Lower lobe of right lung (tissue), 2 donors: ENCODE measurements at regions not wholly inside any gene's neighbourhood (a gene's known extent, or its start where the extent isn't known, plus 50 kb on each side); places are given as distances from the start of the nearest gene placed in this dataset.
"Not testable (repeated sequence)": the region's sequence is repeated elsewhere in the genome, so short reads cannot be mapped to it uniquely, and the experiment has no call there.

Experiments used
- ATAC-seq, 2 donors: fragments of 200-7000 bp; cut with Tn5 transposase; one replicate each; pipeline ENCODE4 v1.9.1; 2020 to 2022; ENCODE audit warnings: mild to moderate bottlenecking in 2 of 2, moderate library complexity in 2 of 2
- DNase-seq: peaks from one replicate; pipeline ENCODE4 v3.0.0-alpha.2; 2020
- H3K27ac ChIP-seq: fragments of 200-600 bp; one replicate; pipeline ENCODE4 v1.8.0; 2022
- H3K27me3 ChIP-seq: fragments of 200-600 bp; one replicate; pipeline ENCODE4 v1.8.0; 2022; ENCODE audit warnings: low read depth
- H3K36me3 ChIP-seq: fragments of 200-600 bp; one replicate; pipeline ENCODE4 v1.8.0; 2022; ENCODE audit warnings: mild to moderate bottlenecking
- H3K4me1 ChIP-seq: fragments of 200-600 bp; one replicate; pipeline ENCODE4 v1.8.0; 2022
- H3K4me3 ChIP-seq: fragments of 200-600 bp; one replicate; pipeline ENCODE4 v1.8.0; 2022; ENCODE audit warnings: mild to moderate bottlenecking
- H3K9me3 ChIP-seq: fragments of 200-600 bp; one replicate; pipeline ENCODE4 v1.8.0; 2022
- CTCF ChIP-seq: fragments of 200-600 bp; IDR thresholded peaks from one replicate; pipeline ENCODE4 v1.8.0; 2022; ENCODE audit warnings: antibody characterized with exemption, mild to moderate bottlenecking
- intact Hi-C: fragments of 100-400 bp; cut with DNase I; formaldehyde crosslinking; loops from one replicate; pipeline ENCODE4 v1.11.0; 2022
- donor health status: DM: no; HTN: yes; CAD: no; lungs with severe emphysema.

DNA sequence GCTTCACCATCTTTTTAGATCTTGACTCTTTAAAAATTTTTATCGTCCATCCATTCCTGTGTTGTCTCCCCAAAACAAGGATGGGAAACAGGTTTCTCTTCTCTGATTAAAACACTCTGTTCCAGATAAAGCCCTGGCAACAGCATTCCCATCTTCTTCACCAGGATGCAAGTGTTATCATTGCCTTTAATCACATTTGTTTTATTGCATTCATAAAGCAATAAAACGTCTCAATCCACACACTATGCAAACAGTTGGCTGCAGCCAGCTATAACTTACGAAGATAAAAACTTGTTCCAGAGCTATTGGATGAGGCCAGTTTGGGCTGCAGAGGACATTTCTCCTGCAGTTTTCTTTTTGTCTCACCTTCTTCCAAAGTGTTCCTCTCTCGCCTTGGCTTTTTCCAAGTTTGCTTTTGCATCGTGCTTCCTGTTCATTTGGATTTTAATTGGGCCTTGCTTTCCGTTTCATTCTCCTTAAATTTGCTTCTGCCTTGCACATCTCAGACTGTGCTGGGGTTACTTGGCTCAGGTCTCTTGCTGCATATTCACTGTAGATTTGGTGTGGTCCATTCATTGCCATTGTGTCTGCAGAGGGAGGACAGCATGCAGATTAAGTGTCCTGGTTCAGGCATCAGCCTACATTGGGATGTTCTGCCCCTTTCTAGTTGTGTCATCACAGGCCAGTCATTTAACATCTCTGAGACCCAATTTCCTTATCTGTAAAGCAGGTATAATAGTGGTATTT is 136.5 kb upstream of the LIFR start:
- ATAC-seq = no peak

GRCh38 chr5:38695021-38695958 is 138.8 kb upstream of the LIFR start:
- H3K36me3 ChIP-seq = no peaks in the 10 kb centered on the region
- H3K4me1 ChIP-seq = no peaks in the 10 kb centered on the region
- no peak for DNase-seq
- TF ChIP-seq CTCF = no peak
- intact Hi-C loops = no loop called here
- H3K9me3 ChIP-seq = no peaks in the 10 kb centered on the region
- H3K27me3 ChIP-seq = no peaks in the 10 kb centered on the region
- no peak for ATAC-seq
- no peak overlapping the region for H3K27ac ChIP-seq
- H3K4me3 ChIP-seq = no peak overlapping the region

More for the DNA sequence above, 136.5 kb upstream of the LIFR start:
- Histone ChIP-seq H3K4me1 (no peaks in the 10 kb centered on the region), H3K27ac (no peak overlapping the region), H3K36me3 (no peaks in the 10 kb centered on the region), H3K27me3 (no peaks in the 10 kb centered on the region), H3K4me3 (no peak overlapping the region), H3K9me3 (no peaks in the 10 kb centered on the region)
- intact Hi-C loops = no loop called here
- no peak for TF ChIP-seq CTCF
- no peak for DNase-seq

DNA sequence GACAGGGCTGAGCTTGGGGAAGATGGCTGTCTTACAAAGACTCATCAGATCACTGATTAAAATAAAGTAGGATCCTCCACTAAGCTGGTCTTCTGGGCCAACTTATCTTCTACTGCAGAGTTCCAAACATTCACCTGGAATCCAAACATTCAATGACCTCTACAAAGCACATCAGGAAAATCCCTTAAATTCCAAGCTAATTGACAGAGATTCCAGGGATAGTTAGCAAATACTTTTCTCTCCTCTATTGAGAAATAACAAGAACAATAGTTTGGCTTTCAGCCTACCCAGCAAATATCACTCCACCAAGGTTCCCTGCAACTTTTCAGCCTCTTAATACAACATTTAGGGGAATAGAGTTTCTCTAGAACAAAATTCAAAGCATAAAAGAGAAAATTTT is 140.6 kb upstream of the LIFR start:
- no peak overlapping the region for H3K27ac ChIP-seq
- no peaks in the 10 kb centered on the region for H3K36me3 ChIP-seq
- H3K27me3 ChIP-seq = no peaks in the 10 kb centered on the region
- TF ChIP-seq CTCF = no peak
- intact Hi-C loops = no loop called here
- no peaks in the 10 kb centered on the region for H3K4me1 ChIP-seq
- H3K9me3 ChIP-seq = no peaks in the 10 kb centered on the region
- DNase-seq (no peak), ATAC-seq (no peak)
- H3K4me3 ChIP-seq = no peak overlapping the region

- DNase-seq, H3K27ac ChIP-seq, H3K36me3 ChIP-seq, H3K9me3 ChIP-seq, H3K27me3 ChIP-seq, H3K4me3 ChIP-seq, intact Hi-C loops, ATAC-seq, H3K4me1 ChIP-seq: not testable (repeated sequence)
These were observed 140.3 kb upstream of the OSMR start for GRCh38 chr5:38705529-38705928.

DNA sequence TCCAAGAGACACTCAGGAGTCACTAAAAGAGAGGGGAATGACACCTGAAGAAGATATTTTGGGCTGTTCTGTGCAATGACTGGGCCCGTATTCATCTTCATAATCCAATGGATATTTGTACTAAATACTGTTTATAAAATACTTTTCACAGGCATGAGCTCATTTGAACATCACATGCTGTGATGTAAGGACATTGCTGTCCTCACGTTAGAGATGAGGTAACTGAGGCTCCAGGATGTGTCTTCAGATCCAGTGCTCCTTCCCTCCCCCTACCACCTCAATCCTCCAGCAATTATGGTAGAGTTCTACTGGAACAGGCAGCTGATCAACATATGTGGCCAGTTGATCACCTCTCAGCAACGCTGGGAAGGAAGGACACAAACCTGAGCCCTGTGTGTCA is 139.4 kb upstream of the OSMR start:
- no peak overlapping the region for H3K4me3 ChIP-seq
- peaks cover 5% of the 10 kb centered on the region for H3K4me1 ChIP-seq
- ATAC-seq (no peak), DNase-seq (no peak)
- H3K27me3 ChIP-seq = no peaks in the 10 kb centered on the region
- H3K9me3 ChIP-seq = no peaks in the 10 kb centered on the region
- no peak overlapping the region for H3K27ac ChIP-seq
- TF ChIP-seq CTCF = no peak
- intact Hi-C loops = no loop called here
- H3K36me3 ChIP-seq = no peaks in the 10 kb centered on the region
